Fibroblast of lung (primary cell): ENCODE measurements at regions not wholly inside any gene's neighbourhood (a gene's known extent, or its start where the extent isn't known, plus 50 kb on each side); places are given as distances from the start of the nearest gene placed in this dataset.
A peak's percentile ranks its signal among the peaks of the same experiment; 100 is the strongest.

Experiments used
- DNase-seq, 2 donors: peaks; one replicate each; pipeline versions ENCODE4 v3.0.0 to v3.0.0-alpha.2; 2010; ENCODE audit warnings: low read depth in 2 of 2
- H2AFZ ChIP-seq: 2 replicates; pipeline ENCODE4 v1.5.1; 2012; ENCODE audit warnings: low read length, control low read depth, inconsistent platforms
- H3K27ac ChIP-seq: 2 replicates; pipeline ENCODE4 v1.5.1; 2011; ENCODE audit warnings: low read length, control low read depth; ENCODE audit not compliant: insufficient read depth
- H3K27me3 ChIP-seq: 2 replicates; pipeline ENCODE4 v1.5.1; 2011; ENCODE audit warnings: mild to moderate bottlenecking, low read length; ENCODE audit not compliant: control insufficient read depth, insufficient read depth
- H3K36me3 ChIP-seq: 2 replicates; pipeline ENCODE4 v1.5.1; 2011; ENCODE audit warnings: low read length; ENCODE audit not compliant: control insufficient read depth, insufficient read depth
- H3K4me1 ChIP-seq: 2 replicates; pipeline ENCODE4 v1.5.1; 2011; ENCODE audit warnings: low read length; ENCODE audit not compliant: control insufficient read depth, insufficient read depth; ENCODE audit errors: extremely low read depth
- H3K4me2 ChIP-seq: 2 replicates; pipeline ENCODE4 v1.5.1; 2011; ENCODE audit warnings: low read length, control low read depth; ENCODE audit not compliant: insufficient read depth; ENCODE audit errors: extremely low read depth
- H3K4me3 ChIP-seq, 4 experiments: fragments of 200-600 bp in 1 of 4; sonication (generic) in 1 of 4; replicated peaks in 1 of 4; 2 replicates each; pipeline ENCODE4 v1.5.1; 2011 to 2016; ENCODE audit warnings: low read length in 4 of 4, low read depth in 3 of 4, mild to moderate bottlenecking in 3 of 4, control low read depth in 2 of 4, inconsistent platforms in 1 of 4, mixed read lengths in 1 of 4; ENCODE audit not compliant: insufficient read depth in 1 of 4; ENCODE audit errors: control extremely low read depth in 1 of 4
- H3K79me2 ChIP-seq: 2 replicates; pipeline ENCODE4 v1.5.1; 2012; ENCODE audit warnings: mild to moderate bottlenecking, low read length, inconsistent platforms; ENCODE audit not compliant: control insufficient read depth, insufficient read depth
- H3K9ac ChIP-seq: 2 replicates; pipeline ENCODE4 v1.5.1; 2011; ENCODE audit warnings: mild to moderate bottlenecking, low read length, control low read depth; ENCODE audit not compliant: insufficient read depth
- H3K9me3 ChIP-seq: 2 replicates; pipeline ENCODE4 v1.5.1; 2012; ENCODE audit warnings: low read depth, low read length; ENCODE audit not compliant: control insufficient read depth, insufficient read depth
- H4K20me1 ChIP-seq: 2 replicates; pipeline ENCODE4 v1.5.1; 2011; ENCODE audit warnings: low read length; ENCODE audit not compliant: control insufficient read depth, insufficient read depth; ENCODE audit errors: extremely low read depth
- CTCF ChIP-seq, 2 donors: IDR thresholded peaks in 1 of 2; conservative IDR thresholded peaks in 1 of 2; 1 replicate in 1 of 2; 2 replicates in 1 of 2; pipeline ENCODE4 v1.5.1; 2011 to 2012; ENCODE audit warnings: low read length in 2 of 2, control low read depth in 1 of 2, inconsistent platforms in 1 of 2, low read depth in 1 of 2, mild to moderate bottlenecking in 1 of 2
- EZH2 ChIP-seq: IDR thresholded peaks from 2 replicates; pipeline ENCODE4 v1.5.1; 2012; ENCODE audit warnings: low read length, control low read depth, mild to moderate bottlenecking; ENCODE audit errors: missing control alignments

GRCh38 chr4:111037591-111038360 lies 414.9 kb upstream of the PITX2 start:
- Histone ChIP-seq H3K9ac (no peak overlapping the region), H3K27me3 (no peaks in the 10 kb centered on the region), H3K27ac (no peak overlapping the region), H2AFZ (no peak overlapping the region), H3K36me3 (no peaks in the 10 kb centered on the region), H3K4me3 (no peak overlapping the region), H3K4me1 (no peaks in the 10 kb centered on the region), H3K79me2 (no peaks in the 10 kb centered on the region), H3K9me3 (no peaks in the 10 kb centered on the region), H4K20me1 (no peaks in the 10 kb centered on the region), H3K4me2 (no peak overlapping the region)
- no peak for DNase-seq
- no peak for TF ChIP-seq CTCF (conservative IDR thresholded peaks at IDR 0.05 in 1 of 2, IDR thresholded peaks at IDR 0.05 in 1 of 2; ENCODE audit: low read depth in 1 of 2, low read length in 2 of 2)
- no peak for TF ChIP-seq EZH2

GRCh38 chr4:111040904-111041303 lies 418.0 kb upstream of the PITX2 start:
- H3K4me2 ChIP-seq, result no peak overlapping the region
- H3K27me3 ChIP-seq, result no peaks in the 10 kb centered on the region
- DNase-seq, result peak in 1 of 2 donors; percentile 6
- no peaks in the 10 kb centered on the region for H4K20me1 ChIP-seq
- H3K79me2 ChIP-seq, result no peaks in the 10 kb centered on the region
- no peaks in the 10 kb centered on the region for H3K36me3 ChIP-seq
- H3K9ac ChIP-seq, result no peak overlapping the region
- no peak overlapping the region for H2AFZ ChIP-seq
- TF ChIP-seq EZH2 (no peak), CTCF (conservative IDR thresholded peaks at IDR 0.05 in 1 of 2, IDR thresholded peaks at IDR 0.05 in 1 of 2; ENCODE audit: low read depth in 1 of 2, low read length in 2 of 2) (no peak)
- H3K9me3 ChIP-seq, result no peaks in the 10 kb centered on the region
- no peak overlapping the region for H3K27ac ChIP-seq
- H3K4me3 ChIP-seq, result no peak overlapping the region
- H3K4me1 ChIP-seq, result no peaks in the 10 kb centered on the region

GRCh38 chr4:111043286-111043685 lies 420.4 kb upstream of the PITX2 start:
- Histone ChIP-seq H3K4me1 (no peaks in the 10 kb centered on the region), H3K79me2 (no peaks in the 10 kb centered on the region), H3K4me3 (no peak overlapping the region), H3K27me3 (no peaks in the 10 kb centered on the region), H3K9ac (no peak overlapping the region), H2AFZ (no peak overlapping the region), H3K36me3 (no peaks in the 10 kb centered on the region), H3K4me2 (no peak overlapping the region), H4K20me1 (no peaks in the 10 kb centered on the region), H3K27ac (no peak overlapping the region), H3K9me3 (no peaks in the 10 kb centered on the region)
- no peak for DNase-seq
- TF ChIP-seq EZH2 (no peak), CTCF (conservative IDR thresholded peaks at IDR 0.05 in 1 of 2, IDR thresholded peaks at IDR 0.05 in 1 of 2; ENCODE audit: low read depth in 1 of 2, low read length in 2 of 2) (no peak)
